K562 (cell line): ENCODE measurements at regions not wholly inside any gene's neighbourhood (a gene's known extent, or its start where the extent isn't known, plus 50 kb on each side); places are given as distances from the start of the nearest gene placed in this dataset.

Source experiments
- CAMTA2 ChIP-seq: fragments of 250-450 bp; sonication (Bioruptor Pico); conservative IDR thresholded peaks from 2 replicates; pipeline ENCODE4 v1.5.1; 2022
- DEAF1 ChIP-seq: fragments of 450-650 bp; formaldehyde crosslinking; IDR thresholded peaks from 2 replicates; pipeline ENCODE4 v1.4.0; 2020; ENCODE audit warnings: mild to moderate bottlenecking, moderate library complexity
- GMEB1 ChIP-seq: fragments of 250-450 bp; sonication (Bioruptor Pico); IDR thresholded peaks from 2 replicates; pipeline ENCODE4 v1.4.0; 2020; ENCODE audit warnings: mild to moderate bottlenecking
- KHSRP ChIP-seq: fragments of 450-650 bp; IDR thresholded peaks from 2 replicates; pipeline ENCODE4 v1.6.1; 2017
- KLF10 ChIP-seq: fragments of 250-450 bp; sonication (Bioruptor Pico); IDR thresholded peaks from 2 replicates; pipeline ENCODE4 v1.6.1; 2021; ENCODE audit warnings: matching md5 sums
- MEF2A ChIP-seq: IDR thresholded peaks from 2 replicates; pipeline ENCODE4 v1.6.1; 2011; ENCODE audit warnings: low read depth, mild to moderate bottlenecking, low read length, moderate library complexity; ENCODE audit not compliant: control insufficient read depth
- MTA2 ChIP-seq: fragments of 450-650 bp; IDR thresholded peaks from 2 replicates; pipeline ENCODE4 v1.6.1; 2016; ENCODE audit warnings: low read depth
- NCOA2 ChIP-seq, 2 experiments: fragments of 450-650 bp; IDR thresholded peaks; 2 replicates each; pipeline ENCODE4 v1.6.1; 2018; ENCODE audit warnings: mild to moderate bottlenecking in 2 of 2, moderate library complexity in 1 of 2; ENCODE audit not compliant: partially characterized antibody in 2 of 2
- NUFIP1 ChIP-seq: fragments of 450-650 bp; IDR thresholded peaks from 2 replicates; pipeline ENCODE4 v1.6.1; 2018; ENCODE audit not compliant: partially characterized antibody
- PTTG1 ChIP-seq: fragments of 450-650 bp; IDR thresholded peaks from 2 replicates; pipeline ENCODE4 v1.6.1; 2016; ENCODE audit warnings: low read depth, mild to moderate bottlenecking, missing genetic modification characterization, missing compliant biosample characterization
- RNF219 ChIP-seq: fragments of 250-450 bp; sonication (Bioruptor Pico); IDR thresholded peaks from 2 replicates; pipeline ENCODE4 v1.5.0; 2022; ENCODE audit warnings: mild to moderate bottlenecking
- SMAD4 ChIP-seq: fragments of 250-450 bp; sonication (Bioruptor Pico); conservative IDR thresholded peaks from 2 replicates; pipeline ENCODE4 v1.8.0; 2021; ENCODE audit warnings: inconsistent platforms, mild to moderate bottlenecking, moderate library complexity
- SUPT5H ChIP-seq: fragments of 450-650 bp; IDR thresholded peaks from 2 replicates; pipeline ENCODE4 v1.6.1; 2016
- TEAD2 ChIP-seq: fragments of 450-650 bp; IDR thresholded peaks from 2 replicates; pipeline ENCODE4 v1.6.1; 2016; ENCODE audit warnings: missing genetic modification characterization, control low read depth, missing compliant biosample characterization
- THRAP3 ChIP-seq: fragments of 450-650 bp; IDR thresholded peaks from 2 replicates; pipeline ENCODE4 v1.6.1; 2016; ENCODE audit warnings: mild to moderate bottlenecking, inconsistent platforms, borderline replicate concordance
- XRCC4 ChIP-seq: IDR thresholded peaks from one replicate; pipeline ENCODE4 v1.6.1; 2011; ENCODE audit not compliant: insufficient read depth, insufficient read length; ENCODE audit errors: extremely low read depth
- ZFP91 ChIP-seq: sonication (generic); formaldehyde crosslinking; IDR thresholded peaks from 2 replicates; pipeline ENCODE4 v1.8.0; 2022; ENCODE audit warnings: mild to moderate bottlenecking, missing genetic modification reagents
- ZNF140 ChIP-seq: fragments of 250-450 bp; sonication (Bioruptor Pico); IDR thresholded peaks from 2 replicates; pipeline ENCODE4 v1.8.0; 2021; ENCODE audit warnings: moderate library complexity, mild to moderate bottlenecking, inconsistent platforms
- ZNF143 ChIP-seq: sonication (generic); formaldehyde crosslinking; IDR thresholded peaks from 2 replicates; pipeline ENCODE4 v1.9.0; 2022; ENCODE audit warnings: mild to moderate bottlenecking, missing genetic modification reagents
- ZNF395 ChIP-seq: fragments of 200-800 bp; sonication (Bioruptor generic); IDR thresholded peaks from 2 replicates; pipeline ENCODE4 v1.6.1; 2017; ENCODE audit warnings: missing genetic modification characterization, missing compliant biosample characterization
- ZSCAN29 ChIP-seq: fragments of 450-650 bp; IDR thresholded peaks from 2 replicates; pipeline ENCODE4 v1.6.1; 2017

- TF ChIP-seq ZFP91 (CRISPR knock-in tag) (no peak), ZNF140 (CRISPR knock-in tag) (no peak), SUPT5H (peak; percentile 82), GMEB1 (CRISPR knock-in tag) (no peak), CAMTA2 (CRISPR knock-in tag) (no peak), PTTG1 (tag) (no peak), TEAD2 (no peak), ZNF143 (no peak), ZSCAN29 (peak; percentile 80), DEAF1 (CRISPR knock-in tag) (peak; percentile 31; the same call in 1 of the 2 replicates), NUFIP1 (no peak), KHSRP (peak; percentile 64; the same call in 1 of the 2 replicates), RNF219 (CRISPR knock-in tag) (peak; percentile 71; the same call in 1 of the 2 replicates), ZNF395 (CRISPR knock-in tag) (no peak), THRAP3 (no peak), KLF10 (CRISPR knock-in tag) (no peak; the same call in 1 of the 2 replicates), XRCC4 (no peak), MEF2A (no peak), SMAD4 (CRISPR knock-in tag) (no peak; the same call in 1 of the 2 replicates), NCOA2 (IDR thresholded peaks at IDR 0.05; ENCODE audit: partially characterized antibody in 2 of 2) (no peak), MTA2 (no peak)
Measured at GRCh38 chr6:26286168-26286877, 78.7 kb upstream of the BTN3A2 start (continued).
